HCT116 (cell line): ENCODE measurements at regions not wholly inside any gene's neighbourhood (a gene's known extent, or its start where the extent isn't known, plus 50 kb on each side); places are given as distances from the start of the nearest gene placed in this dataset.

Experiments used
- ATAC-seq: fragments of 200-7000 bp; cut with Tn5 transposase; 2 replicates; pipeline ENCODE4 v1.9.1; 2020; ENCODE audit warnings: mild to moderate bottlenecking, moderate library complexity
- BruUV-seq: library from RNA; stranded (reverse); fragments of 400-500 nt; replicated peaks from 2 replicates; lab custom pipeline; 2021; lab: Mats Ljungman, UMichigan
- CTCF ChIA-PET: fragments of 300-600 bp; sonication (Branson Sonifier 250); formaldehyde crosslinking; loops from one replicate; lab custom pipeline; 2021; ENCODE audit warnings: antibody characterized with exemption; lab: Charles Lee
- POLR2A ChIA-PET: fragments of 300-600, 350-600 bp; sonication (Branson Sonifier 250); formaldehyde crosslinking; loops from one replicate; lab custom pipeline; 2021; ENCODE audit warnings: antibody characterized with exemption; lab: Charles Lee
- RAD21 ChIA-PET, 2 experiments: fragments of 300-600 bp; sonication (Branson Sonifier 250); formaldehyde crosslinking; loops; one replicate each; lab custom pipeline; 2023; ENCODE audit warnings: low total read pairs in 2 of 2; ENCODE audit not compliant: uncharacterized antibody in 2 of 2, unreplicated experiment in 2 of 2, low non-redundant PET in 1 of 2; lab: Charles Lee
- DNase-seq: peaks from one replicate; pipeline ENCODE4 v3.0.0-alpha.2; 2010; ENCODE audit warnings: low read depth, low spot score
- H2AFZ ChIP-seq: fragments of 200-600 bp; shearing (Covaris generic), sonication (generic); 2 replicates; pipeline ENCODE4 v1.6.1; 2017; ENCODE audit warnings: low read depth, mixed run types, mixed read lengths, antibody characterized with exemption, low read length; ENCODE audit not compliant: poor library complexity, severe bottlenecking
- H3K27ac ChIP-seq: 2 replicates; pipeline ENCODE4 v1.5.1; 2012; ENCODE audit warnings: low read depth, low read length
- H3K27me3 ChIP-seq: fragments of 200-600 bp; sonication (generic); 2 replicates; pipeline ENCODE4 v1.6.1; 2016; ENCODE audit warnings: mixed run types, low read length, mixed read lengths; ENCODE audit not compliant: insufficient read depth
- H3K36me3 ChIP-seq, 2 experiments: fragments of 200-500 bp in 1 of 2; fragments of 200-600 bp in 1 of 2; sonication (Bioruptor generic) in 1 of 2; sonication (generic) in 1 of 2; 2 replicates each; pipeline versions ENCODE4 v1.5.1 to v1.6.1; 2014 to 2016; ENCODE audit warnings: low read length in 2 of 2, inconsistent platforms in 1 of 2, mixed read lengths in 1 of 2, mixed run types in 1 of 2; ENCODE audit not compliant: insufficient read depth in 2 of 2, control insufficient read depth in 1 of 2
- H3K4me1 ChIP-seq, 2 experiments: fragments of 200-600 bp in 1 of 2; sonication (generic) in 1 of 2; 2 replicates each; pipeline versions ENCODE4 v1.5.1 to v1.6.1; 2012 to 2017; ENCODE audit warnings: low read length in 2 of 2, inconsistent platforms in 1 of 2, mild to moderate bottlenecking in 1 of 2, mixed read lengths in 1 of 2, mixed run types in 1 of 2, moderate library complexity in 1 of 2; ENCODE audit not compliant: insufficient read depth in 2 of 2, control insufficient read depth in 1 of 2
- H3K4me2 ChIP-seq: fragments of 200-600 bp; sonication (generic); 2 replicates; pipeline ENCODE4 v1.6.1; 2017; ENCODE audit warnings: mixed run types, low read length, mixed read lengths
- H3K4me3 ChIP-seq, 2 experiments: fragments of 200-600 bp in 1 of 2; sonication (generic) in 1 of 2; replicated peaks in 1 of 2; 2 replicates each; pipeline ENCODE4 v1.5.1; 2011 to 2016; ENCODE audit warnings: low read length in 2 of 2, control low read depth in 1 of 2, low read depth in 1 of 2, mild to moderate bottlenecking in 1 of 2, mixed read lengths in 1 of 2, mixed run types in 1 of 2
- H3K79me2 ChIP-seq: fragments of 200-600 bp; sonication (generic); 2 replicates; pipeline ENCODE4 v1.6.1; 2017; ENCODE audit warnings: mild to moderate bottlenecking, mixed run types, low read length, moderate library complexity, mixed read lengths; ENCODE audit not compliant: insufficient read depth
- H3K9ac ChIP-seq: fragments of 200-600 bp; sonication (generic); 2 replicates; pipeline ENCODE4 v1.6.1; 2016; ENCODE audit warnings: low read length, mixed read lengths
- H3K9me2 ChIP-seq: fragments of 200-600 bp; sonication (generic), shearing (Covaris generic); 2 replicates; pipeline ENCODE4 v1.6.1; 2017; ENCODE audit warnings: mixed run types, mild to moderate bottlenecking, moderate library complexity; ENCODE audit not compliant: insufficient read depth
- H3K9me3 ChIP-seq, 2 experiments: fragments of 200-500 bp in 1 of 2; fragments of 200-600 bp in 1 of 2; sonication (Bioruptor generic) in 1 of 2; sonication (generic) in 1 of 2; 2 replicates each; pipeline ENCODE4 v1.6.1; 2014 to 2017; ENCODE audit warnings: low read length in 2 of 2, mixed read lengths in 2 of 2, inconsistent platforms in 1 of 2, low read depth in 1 of 2, mild to moderate bottlenecking in 1 of 2, mixed run types in 1 of 2, moderate library complexity in 1 of 2; ENCODE audit not compliant: control insufficient read depth in 1 of 2, insufficient read depth in 1 of 2
- H4K20me1 ChIP-seq: fragments of 200-600 bp; sonication (generic), shearing (Covaris generic); 2 replicates; pipeline ENCODE4 v1.6.1; 2017; ENCODE audit warnings: mixed run types, mild to moderate bottlenecking, moderate library complexity; ENCODE audit not compliant: insufficient read depth
- CBX3 ChIP-seq: IDR thresholded peaks from 2 replicates; pipeline ENCODE4 v1.6.1; 2012; ENCODE audit warnings: low read depth
- CEBPB ChIP-seq: IDR thresholded peaks from 2 replicates; pipeline ENCODE4 v1.6.1; 2012; ENCODE audit warnings: low read depth
- EGR1 ChIP-seq: IDR thresholded peaks from 2 replicates; pipeline ENCODE4 v1.6.1; 2012; ENCODE audit warnings: low read depth
- ELF1 ChIP-seq: IDR thresholded peaks from 2 replicates; pipeline ENCODE4 v1.6.1; 2012; ENCODE audit warnings: low read depth, borderline replicate concordance
- EZH2 ChIP-seq: fragments of 200-600 bp; sonication (generic); IDR thresholded peaks from 2 replicates; pipeline ENCODE4 v1.6.1; 2017; ENCODE audit warnings: antibody characterized with exemption, mixed run types
- EZH2phosphoT487 ChIP-seq: fragments of 200-600 bp; IDR thresholded peaks from 2 replicates; pipeline ENCODE4 v1.6.1; 2018; ENCODE audit warnings: antibody characterized with exemption, borderline replicate concordance
- JUND ChIP-seq: IDR thresholded peaks from 2 replicates; pipeline ENCODE4 v1.6.1; 2012
- POLR2A ChIP-seq: IDR thresholded peaks from 2 replicates; pipeline ENCODE4 v1.7.0; 2011; ENCODE audit warnings: borderline replicate concordance; ENCODE audit not compliant: insufficient read depth, insufficient read length; ENCODE audit errors: extremely low read depth
- POLR2AphosphoS5 ChIP-seq: IDR thresholded peaks from 2 replicates; pipeline ENCODE4 v1.6.1; 2011; ENCODE audit warnings: mild to moderate bottlenecking, low read depth, low read length, moderate library complexity
- SIN3A ChIP-seq: IDR thresholded peaks from 2 replicates; pipeline ENCODE4 v1.6.1; 2012; ENCODE audit warnings: low read depth
- SP1 ChIP-seq: IDR thresholded peaks from 2 replicates; pipeline ENCODE4 v1.6.1; 2012; ENCODE audit warnings: low read depth
- SRF ChIP-seq: IDR thresholded peaks from 2 replicates; pipeline ENCODE4 v1.6.1; 2012; ENCODE audit warnings: low read depth
- TCF7L2 ChIP-seq: IDR thresholded peaks from 2 replicates; pipeline ENCODE4 v1.7.0; 2011; ENCODE audit warnings: borderline replicate concordance, inconsistent platforms; ENCODE audit not compliant: insufficient read depth, insufficient read length; ENCODE audit errors: extremely low read depth
- YY1 ChIP-seq: IDR thresholded peaks from 2 replicates; pipeline ENCODE4 v1.6.1; 2011; ENCODE audit warnings: low read length, low read depth, moderate library complexity, mild to moderate bottlenecking; ENCODE audit not compliant: insufficient replicate concordance; ENCODE audit errors: extremely low read depth
- ZFX ChIP-seq: fragments of 450-650 bp; IDR thresholded peaks from 2 replicates; pipeline ENCODE4 v1.6.1; 2017
- ZNF274 ChIP-seq: fragments of 200-500 bp; sonication (Bioruptor generic); IDR thresholded peaks from 2 replicates; pipeline ENCODE4 v1.6.1; 2014; ENCODE audit warnings: mild to moderate bottlenecking, low read depth, low read length, inconsistent platforms
- intact Hi-C: fragments of 100-400 bp; cut with micrococcal nuclease; formaldehyde crosslinking; loops from 2 replicates; pipeline ENCODE4 v1.10.0; 2022
- TF ChIP-seq, protein P1 (sequence below): IDR thresholded peaks from 2 replicates; pipeline ENCODE4 v1.6.1; 2012
- TF ChIP-seq, protein P2 (sequence below): IDR thresholded peaks from 2 replicates; pipeline ENCODE4 v1.6.1; 2012
- TF ChIP-seq, protein P3 (sequence below): IDR thresholded peaks from 2 replicates; pipeline ENCODE4 v1.6.1; 2012; ENCODE audit warnings: low read depth

DNA sequence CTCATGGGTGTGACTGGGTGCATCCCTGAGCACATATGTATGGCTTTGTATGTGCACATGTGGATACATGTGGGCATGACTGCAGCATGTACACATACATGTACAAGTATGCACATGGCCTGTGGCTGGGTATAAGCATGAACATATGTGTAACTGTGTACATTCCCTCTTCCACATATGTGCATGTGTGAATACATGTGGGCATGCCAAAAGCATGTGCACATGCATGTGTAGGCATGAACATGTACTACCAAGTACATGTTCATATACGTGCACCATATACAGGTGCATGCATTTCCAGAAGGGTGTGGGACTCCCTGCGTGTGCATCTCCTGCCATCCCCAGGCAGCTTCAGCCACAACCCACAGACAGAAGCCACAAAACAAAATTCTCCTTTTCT lies 208.2 kb downstream of the MN1 start:
- Histone ChIP-seq H3K9me2 (no peaks in the 10 kb centered on the region), H3K9me3 (no peaks in the 10 kb centered on the region), H2AFZ (no peak overlapping the region), H3K27me3 (no peaks in the 10 kb centered on the region), H3K4me3 (no peak overlapping the region), H3K79me2 (no peaks in the 10 kb centered on the region), H3K27ac (no peak overlapping the region), H4K20me1 (no peaks in the 10 kb centered on the region)
- no peak for DNase-seq
- CTCF ChIA-PET: no interaction called here
- BruUV-seq: no TSS peak
- RAD21 ChIA-PET: no interaction called here
- intact Hi-C loops: no loop called here
- TF ChIP-seq SP1 (no peak), JUND (no peak), EZH2 (no peak), ZFX (no peak), EZH2phosphoT487 (no peak), SIN3A (no peak), YY1 (no peak), ZNF274 (no peak)
- TF ChIP-seq, protein P1, sequence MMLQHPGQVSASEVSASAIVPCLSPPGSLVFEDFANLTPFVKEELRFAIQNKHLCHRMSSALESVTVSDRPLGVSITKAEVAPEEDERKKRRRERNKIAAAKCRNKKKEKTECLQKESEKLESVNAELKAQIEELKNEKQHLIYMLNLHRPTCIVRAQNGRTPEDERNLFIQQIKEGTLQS: no peak
- TF ChIP-seq, protein P2, sequence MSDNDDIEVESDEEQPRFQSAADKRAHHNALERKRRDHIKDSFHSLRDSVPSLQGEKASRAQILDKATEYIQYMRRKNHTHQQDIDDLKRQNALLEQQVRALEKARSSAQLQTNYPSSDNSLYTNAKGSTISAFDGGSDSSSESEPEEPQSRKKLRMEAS: no peak
- TF ChIP-seq, all 23 proteins: peak for 0
- Histone ChIP-seq H3K4me2 (no peak overlapping the region), H3K36me3 (no peaks in the 10 kb centered on the region), H3K9ac (no peak overlapping the region), H3K4me1 (peaks cover 0 to 6% of the 10 kb centered on the region in 2 experiments; a peak in 1 of 4 replicates)
- POLR2A ChIA-PET: no interaction called here
- no peak for ATAC-seq

DNA sequence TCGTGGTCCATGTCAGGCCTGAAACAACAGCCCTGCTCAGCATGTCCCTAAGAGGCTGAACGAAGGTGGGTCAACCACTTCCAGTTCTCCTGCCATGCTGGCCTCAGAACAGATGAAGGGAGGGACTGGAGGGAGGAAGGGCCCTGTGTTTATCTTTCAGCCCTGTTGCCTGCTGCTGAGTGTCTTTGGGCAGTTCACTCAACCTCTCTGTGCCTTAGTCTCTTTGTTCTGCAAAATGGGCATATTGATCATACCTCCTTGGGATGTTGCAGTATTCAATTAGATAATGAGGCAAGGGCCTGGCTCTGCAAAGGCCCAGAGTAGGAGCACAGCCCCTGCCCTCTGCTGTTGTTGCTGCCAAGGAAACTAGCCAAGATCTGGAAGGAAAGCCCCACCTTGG lies 207.5 kb downstream of the MN1 start:
- no peak overlapping the region for H3K27ac ChIP-seq
- no peaks in the 10 kb centered on the region for H3K9me3 ChIP-seq
- no peaks in the 10 kb centered on the region for H4K20me1 ChIP-seq
- H3K79me2 ChIP-seq: no peaks in the 10 kb centered on the region
- no peak overlapping the region for H2AFZ ChIP-seq
- H3K4me1 ChIP-seq: peaks cover 0 to 6% of the 10 kb centered on the region in 2 experiments; a peak in 1 of 4 replicates
- CTCF ChIA-PET: no interaction called here
- H3K9me2 ChIP-seq: no peaks in the 10 kb centered on the region
- DNase-seq: no peak
- no peak overlapping the region for H3K4me2 ChIP-seq
- RAD21 ChIA-PET: no interaction called here
- no peaks in the 10 kb centered on the region for H3K27me3 ChIP-seq
- H3K4me3 ChIP-seq: no peak overlapping the region
- H3K9ac ChIP-seq: no peak overlapping the region
- ATAC-seq: no peak
- no TSS peak for BruUV-seq
- no peaks in the 10 kb centered on the region for H3K36me3 ChIP-seq
- intact Hi-C loops: no loop called here
- POLR2A ChIA-PET: no interaction called here
- TF ChIP-seq ELF1: no peak
- TF ChIP-seq, protein P3, sequence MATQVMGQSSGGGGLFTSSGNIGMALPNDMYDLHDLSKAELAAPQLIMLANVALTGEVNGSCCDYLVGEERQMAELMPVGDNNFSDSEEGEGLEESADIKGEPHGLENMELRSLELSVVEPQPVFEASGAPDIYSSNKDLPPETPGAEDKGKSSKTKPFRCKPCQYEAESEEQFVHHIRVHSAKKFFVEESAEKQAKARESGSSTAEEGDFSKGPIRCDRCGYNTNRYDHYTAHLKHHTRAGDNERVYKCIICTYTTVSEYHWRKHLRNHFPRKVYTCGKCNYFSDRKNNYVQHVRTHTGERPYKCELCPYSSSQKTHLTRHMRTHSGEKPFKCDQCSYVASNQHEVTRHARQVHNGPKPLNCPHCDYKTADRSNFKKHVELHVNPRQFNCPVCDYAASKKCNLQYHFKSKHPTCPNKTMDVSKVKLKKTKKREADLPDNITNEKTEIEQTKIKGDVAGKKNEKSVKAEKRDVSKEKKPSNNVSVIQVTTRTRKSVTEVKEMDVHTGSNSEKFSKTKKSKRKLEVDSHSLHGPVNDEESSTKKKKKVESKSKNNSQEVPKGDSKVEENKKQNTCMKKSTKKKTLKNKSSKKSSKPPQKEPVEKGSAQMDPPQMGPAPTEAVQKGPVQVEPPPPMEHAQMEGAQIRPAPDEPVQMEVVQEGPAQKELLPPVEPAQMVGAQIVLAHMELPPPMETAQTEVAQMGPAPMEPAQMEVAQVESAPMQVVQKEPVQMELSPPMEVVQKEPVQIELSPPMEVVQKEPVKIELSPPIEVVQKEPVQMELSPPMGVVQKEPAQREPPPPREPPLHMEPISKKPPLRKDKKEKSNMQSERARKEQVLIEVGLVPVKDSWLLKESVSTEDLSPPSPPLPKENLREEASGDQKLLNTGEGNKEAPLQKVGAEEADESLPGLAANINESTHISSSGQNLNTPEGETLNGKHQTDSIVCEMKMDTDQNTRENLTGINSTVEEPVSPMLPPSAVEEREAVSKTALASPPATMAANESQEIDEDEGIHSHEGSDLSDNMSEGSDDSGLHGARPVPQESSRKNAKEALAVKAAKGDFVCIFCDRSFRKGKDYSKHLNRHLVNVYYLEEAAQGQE: no peak
- TF ChIP-seq EGR1: no peak
- no peak for TF ChIP-seq CEBPB
- TF ChIP-seq, protein P2: no peak
- TF ChIP-seq TCF7L2: no peak
- TF ChIP-seq JUND: no peak
- no peak for TF ChIP-seq POLR2A
- TF ChIP-seq SIN3A: no peak
- no peak for TF ChIP-seq YY1
- TF ChIP-seq ZNF274: no peak
- TF ChIP-seq, protein P1: no peak
- no peak for TF ChIP-seq POLR2AphosphoS5
- TF ChIP-seq CBX3: no peak
- no peak for TF ChIP-seq SRF
